ENCODE measurements at regions not wholly inside any gene's neighbourhood (a gene's known extent, or its start where the extent isn't known, plus 50 kb on each side); places are given as distances from the start of the nearest gene placed in this dataset.

DNA sequence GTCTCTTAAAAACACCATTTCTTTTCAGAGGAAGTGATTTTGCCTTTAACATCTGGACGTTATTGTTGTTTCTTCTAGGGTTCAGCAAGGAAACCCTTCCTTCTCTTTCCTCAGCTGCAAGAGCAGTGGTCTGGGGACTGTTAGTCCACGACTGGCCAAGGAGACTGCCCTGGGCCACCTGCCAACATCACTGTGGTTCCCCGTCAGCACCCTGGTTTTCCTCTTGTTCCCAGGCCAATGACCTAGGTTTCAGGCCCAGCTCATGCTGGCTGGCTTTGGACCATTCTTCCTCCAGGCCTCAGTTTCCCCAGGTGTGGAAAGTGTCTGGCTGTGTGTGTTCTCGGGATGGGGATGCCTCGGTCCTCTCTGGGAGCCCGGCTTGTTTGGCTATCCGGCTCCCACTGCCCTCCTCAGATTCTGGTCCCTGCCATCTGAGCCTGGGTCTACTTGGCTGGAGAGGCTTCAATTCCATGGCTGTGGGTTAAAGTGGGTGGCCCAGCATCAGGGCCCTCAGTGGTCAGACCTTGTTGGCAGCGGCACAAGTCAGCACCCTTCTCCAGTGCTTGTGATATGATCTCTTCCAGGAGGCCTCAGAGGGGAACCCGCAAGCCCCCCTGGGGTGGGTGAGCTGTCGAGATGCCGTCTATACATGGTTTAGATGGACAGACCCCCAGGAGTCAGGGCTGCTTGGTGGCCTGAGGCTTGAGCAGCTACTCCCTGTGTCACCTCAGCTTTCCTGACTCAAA is 234.3 kb upstream of the HS6ST1 start (continued):
- TF ChIP-seq, protein P1, sequence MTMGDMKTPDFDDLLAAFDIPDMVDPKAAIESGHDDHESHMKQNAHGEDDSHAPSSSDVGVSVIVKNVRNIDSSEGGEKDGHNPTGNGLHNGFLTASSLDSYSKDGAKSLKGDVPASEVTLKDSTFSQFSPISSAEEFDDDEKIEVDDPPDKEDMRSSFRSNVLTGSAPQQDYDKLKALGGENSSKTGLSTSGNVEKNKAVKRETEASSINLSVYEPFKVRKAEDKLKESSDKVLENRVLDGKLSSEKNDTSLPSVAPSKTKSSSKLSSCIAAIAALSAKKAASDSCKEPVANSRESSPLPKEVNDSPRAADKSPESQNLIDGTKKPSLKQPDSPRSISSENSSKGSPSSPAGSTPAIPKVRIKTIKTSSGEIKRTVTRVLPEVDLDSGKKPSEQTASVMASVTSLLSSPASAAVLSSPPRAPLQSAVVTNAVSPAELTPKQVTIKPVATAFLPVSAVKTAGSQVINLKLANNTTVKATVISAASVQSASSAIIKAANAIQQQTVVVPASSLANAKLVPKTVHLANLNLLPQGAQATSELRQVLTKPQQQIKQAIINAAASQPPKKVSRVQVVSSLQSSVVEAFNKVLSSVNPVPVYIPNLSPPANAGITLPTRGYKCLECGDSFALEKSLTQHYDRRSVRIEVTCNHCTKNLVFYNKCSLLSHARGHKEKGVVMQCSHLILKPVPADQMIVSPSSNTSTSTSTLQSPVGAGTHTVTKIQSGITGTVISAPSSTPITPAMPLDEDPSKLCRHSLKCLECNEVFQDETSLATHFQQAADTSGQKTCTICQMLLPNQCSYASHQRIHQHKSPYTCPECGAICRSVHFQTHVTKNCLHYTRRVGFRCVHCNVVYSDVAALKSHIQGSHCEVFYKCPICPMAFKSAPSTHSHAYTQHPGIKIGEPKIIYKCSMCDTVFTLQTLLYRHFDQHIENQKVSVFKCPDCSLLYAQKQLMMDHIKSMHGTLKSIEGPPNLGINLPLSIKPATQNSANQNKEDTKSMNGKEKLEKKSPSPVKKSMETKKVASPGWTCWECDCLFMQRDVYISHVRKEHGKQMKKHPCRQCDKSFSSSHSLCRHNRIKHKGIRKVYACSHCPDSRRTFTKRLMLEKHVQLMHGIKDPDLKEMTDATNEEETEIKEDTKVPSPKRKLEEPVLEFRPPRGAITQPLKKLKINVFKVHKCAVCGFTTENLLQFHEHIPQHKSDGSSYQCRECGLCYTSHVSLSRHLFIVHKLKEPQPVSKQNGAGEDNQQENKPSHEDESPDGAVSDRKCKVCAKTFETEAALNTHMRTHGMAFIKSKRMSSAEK (CRISPR knock-in tag; IDR thresholded peaks at IDR 0.05; ENCODE audit: borderline replicate concordance): no peak

DNA sequence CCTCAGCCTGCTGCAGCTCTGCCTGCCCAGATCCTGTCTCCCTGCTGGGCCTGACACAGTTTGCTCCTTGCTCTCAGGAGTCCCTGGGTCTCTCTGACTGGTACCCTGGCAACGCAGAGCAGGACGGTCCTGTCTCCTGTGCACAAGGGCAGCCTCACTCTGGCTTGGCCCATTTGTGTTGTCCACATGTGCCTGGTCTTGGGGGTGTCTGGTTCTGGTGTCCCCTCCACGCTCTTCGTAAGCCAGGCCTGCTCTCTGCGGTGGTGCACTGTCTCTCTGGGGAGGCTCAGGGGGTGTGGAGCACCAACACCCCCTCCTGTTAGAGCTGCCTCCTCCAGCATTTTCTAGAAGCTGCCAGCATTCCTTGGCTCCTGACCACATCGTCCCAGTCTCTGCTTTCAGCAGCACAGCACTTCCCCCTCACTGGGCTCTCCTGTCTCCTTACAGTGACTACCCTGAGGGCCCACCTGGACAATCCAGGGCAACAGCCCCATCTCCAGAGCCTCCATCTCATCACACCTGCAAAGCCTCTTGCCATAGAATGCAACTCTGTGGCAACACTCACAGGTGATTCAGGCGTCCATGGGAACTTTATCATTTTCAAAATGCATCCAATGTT is 235.6 kb upstream of the HS6ST1 start:
- no peak for ATAC-seq
- peaks cover 5% of the 10 kb centered on the region for H3K9me3 Mint-ChIP-seq
- H3K27me3 Mint-ChIP-seq (ENCODE audit: low read depth): no peaks in the 10 kb centered on the region; the same call in 1 of the 2 replicates
- DNase-seq (ENCODE audit: low spot score): no peak
- no peak overlapping the region for H3K27ac Mint-ChIP-seq
- peaks cover 19% of the 10 kb centered on the region for H3K4me1 Mint-ChIP-seq
- CTCF ChIA-PET: no interaction called here
- TF ChIP-seq, protein P2, sequence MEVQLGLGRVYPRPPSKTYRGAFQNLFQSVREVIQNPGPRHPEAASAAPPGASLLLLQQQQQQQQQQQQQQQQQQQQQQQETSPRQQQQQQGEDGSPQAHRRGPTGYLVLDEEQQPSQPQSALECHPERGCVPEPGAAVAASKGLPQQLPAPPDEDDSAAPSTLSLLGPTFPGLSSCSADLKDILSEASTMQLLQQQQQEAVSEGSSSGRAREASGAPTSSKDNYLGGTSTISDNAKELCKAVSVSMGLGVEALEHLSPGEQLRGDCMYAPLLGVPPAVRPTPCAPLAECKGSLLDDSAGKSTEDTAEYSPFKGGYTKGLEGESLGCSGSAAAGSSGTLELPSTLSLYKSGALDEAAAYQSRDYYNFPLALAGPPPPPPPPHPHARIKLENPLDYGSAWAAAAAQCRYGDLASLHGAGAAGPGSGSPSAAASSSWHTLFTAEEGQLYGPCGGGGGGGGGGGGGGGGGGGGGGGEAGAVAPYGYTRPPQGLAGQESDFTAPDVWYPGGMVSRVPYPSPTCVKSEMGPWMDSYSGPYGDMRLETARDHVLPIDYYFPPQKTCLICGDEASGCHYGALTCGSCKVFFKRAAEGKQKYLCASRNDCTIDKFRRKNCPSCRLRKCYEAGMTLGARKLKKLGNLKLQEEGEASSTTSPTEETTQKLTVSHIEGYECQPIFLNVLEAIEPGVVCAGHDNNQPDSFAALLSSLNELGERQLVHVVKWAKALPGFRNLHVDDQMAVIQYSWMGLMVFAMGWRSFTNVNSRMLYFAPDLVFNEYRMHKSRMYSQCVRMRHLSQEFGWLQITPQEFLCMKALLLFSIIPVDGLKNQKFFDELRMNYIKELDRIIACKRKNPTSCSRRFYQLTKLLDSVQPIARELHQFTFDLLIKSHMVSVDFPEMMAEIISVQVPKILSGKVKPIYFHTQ (CRISPR knock-in tag; IDR thresholded peaks at IDR 0.05): no peak
- no peak overlapping the region for H3K4me3 Mint-ChIP-seq
- H3K36me3 Mint-ChIP-seq: no peaks in the 10 kb centered on the region
- POLR2A ChIA-PET: no interaction called here

DNA sequence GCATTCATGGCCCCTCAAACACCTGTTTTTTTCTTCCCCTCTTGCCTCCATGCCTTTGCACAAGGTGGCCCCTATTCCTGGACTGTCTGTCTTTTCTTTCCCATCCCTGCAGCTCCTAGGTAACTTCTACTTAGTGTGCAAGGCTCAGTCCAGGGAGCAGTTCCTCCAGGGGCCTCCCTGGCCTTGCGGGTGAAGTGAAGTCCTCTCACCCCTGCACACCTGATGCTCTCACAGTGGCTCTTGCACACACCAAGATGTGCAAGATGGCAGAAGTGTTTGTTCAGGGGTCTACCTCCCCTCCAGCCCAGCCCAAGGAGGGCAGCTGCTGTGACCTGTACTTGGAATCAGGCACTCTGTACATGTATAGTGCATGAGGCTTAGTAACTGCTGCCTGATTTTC is 236.8 kb upstream of the HS6ST1 start:
- Mint-ChIP-seq H3K9me3 (peaks cover 5% of the 10 kb centered on the region), H3K4me1 (peaks cover 10% of the 10 kb centered on the region), H3K27me3 (ENCODE audit: low read depth) (no peaks in the 10 kb centered on the region; the same call in 1 of the 2 replicates), H3K27ac (no peak overlapping the region), H3K4me3 (no peak overlapping the region), H3K36me3 (no peaks in the 10 kb centered on the region)
- no peak for ATAC-seq
- POLR2A ChIA-PET: no interaction called here
- CTCF ChIA-PET: no interaction called here
- TF ChIP-seq, protein P3, sequence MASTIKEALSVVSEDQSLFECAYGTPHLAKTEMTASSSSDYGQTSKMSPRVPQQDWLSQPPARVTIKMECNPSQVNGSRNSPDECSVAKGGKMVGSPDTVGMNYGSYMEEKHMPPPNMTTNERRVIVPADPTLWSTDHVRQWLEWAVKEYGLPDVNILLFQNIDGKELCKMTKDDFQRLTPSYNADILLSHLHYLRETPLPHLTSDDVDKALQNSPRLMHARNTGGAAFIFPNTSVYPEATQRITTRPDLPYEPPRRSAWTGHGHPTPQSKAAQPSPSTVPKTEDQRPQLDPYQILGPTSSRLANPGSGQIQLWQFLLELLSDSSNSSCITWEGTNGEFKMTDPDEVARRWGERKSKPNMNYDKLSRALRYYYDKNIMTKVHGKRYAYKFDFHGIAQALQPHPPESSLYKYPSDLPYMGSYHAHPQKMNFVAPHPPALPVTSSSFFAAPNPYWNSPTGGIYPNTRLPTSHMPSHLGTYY (CRISPR knock-in tag; IDR thresholded peaks at IDR 0.05): no peak
- TF ChIP-seq ZNF263 (CRISPR knock-in tag; IDR thresholded peaks at IDR 0.05; ENCODE audit: low read depth): no peak
- no peak for DNase-seq (ENCODE audit: low spot score)

DNA sequence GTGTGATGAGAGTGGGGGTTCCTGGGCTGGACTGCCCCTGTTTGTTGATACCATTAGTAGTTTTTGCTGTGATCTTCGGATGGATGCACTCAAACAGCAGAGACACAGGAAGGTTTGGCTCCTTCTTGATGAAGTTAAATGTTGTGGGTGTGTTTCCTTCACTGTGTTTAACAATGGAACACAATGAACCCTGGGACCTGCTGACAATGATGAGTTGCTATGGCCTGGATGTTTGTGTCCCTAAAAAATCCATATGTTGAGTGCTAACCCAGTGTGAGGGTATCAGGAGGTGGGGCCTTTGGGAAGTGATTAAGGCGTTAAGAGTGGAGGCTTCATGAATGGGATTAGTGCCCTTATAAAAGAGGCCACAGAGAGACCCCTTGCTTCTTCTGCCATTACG is 237.4 kb upstream of the HS6ST1 start:
- DNase-seq (ENCODE audit: low spot score) (no peak), ATAC-seq (no peak)
- ChIA-PET CTCF (no interaction called here), POLR2A (no interaction called here)
- Mint-ChIP-seq H3K27me3 (ENCODE audit: low read depth) (no peaks in the 10 kb centered on the region; the same call in 1 of the 2 replicates), H3K27ac (no peak overlapping the region), H3K4me3 (no peak overlapping the region), H3K4me1 (peaks cover 7% of the 10 kb centered on the region; the same call in 1 of the 2 replicates), H3K9me3 (peaks cover 5% of the 10 kb centered on the region), H3K36me3 (no peaks in the 10 kb centered on the region)
- TF ChIP-seq, protein P4, sequence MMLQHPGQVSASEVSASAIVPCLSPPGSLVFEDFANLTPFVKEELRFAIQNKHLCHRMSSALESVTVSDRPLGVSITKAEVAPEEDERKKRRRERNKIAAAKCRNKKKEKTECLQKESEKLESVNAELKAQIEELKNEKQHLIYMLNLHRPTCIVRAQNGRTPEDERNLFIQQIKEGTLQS (CRISPR knock-in tag; conservative IDR thresholded peaks at IDR 0.05): no peak
- no peak for TF ChIP-seq SP1 (CRISPR knock-in tag; conservative IDR thresholded peaks at IDR 0.05)
- no peak for TF ChIP-seq ESRRA (CRISPR knock-in tag; IDR thresholded peaks at IDR 0.05; ENCODE audit: borderline replicate concordance)
- TF ChIP-seq, protein P5, sequence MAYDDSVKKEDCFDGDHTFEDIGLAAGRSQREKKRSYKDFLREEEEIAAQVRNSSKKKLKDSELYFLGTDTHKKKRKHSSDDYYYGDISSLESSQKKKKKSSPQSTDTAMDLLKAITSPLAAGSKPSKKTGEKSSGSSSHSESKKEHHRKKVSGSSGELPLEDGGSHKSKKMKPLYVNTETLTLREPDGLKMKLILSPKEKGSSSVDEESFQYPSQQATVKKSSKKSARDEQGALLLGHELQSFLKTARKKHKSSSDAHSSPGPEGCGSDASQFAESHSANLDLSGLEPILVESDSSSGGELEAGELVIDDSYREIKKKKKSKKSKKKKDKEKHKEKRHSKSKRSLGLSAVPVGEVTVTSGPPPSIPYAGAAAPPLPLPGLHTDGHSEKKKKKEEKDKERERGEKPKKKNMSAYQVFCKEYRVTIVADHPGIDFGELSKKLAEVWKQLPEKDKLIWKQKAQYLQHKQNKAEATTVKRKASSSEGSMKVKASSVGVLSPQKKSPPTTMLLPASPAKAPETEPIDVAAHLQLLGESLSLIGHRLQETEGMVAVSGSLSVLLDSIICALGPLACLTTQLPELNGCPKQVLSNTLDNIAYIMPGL (CRISPR knock-in tag; IDR thresholded peaks at IDR 0.05): no peak
- TF ChIP-seq SMAD4 (CRISPR knock-in tag; IDR thresholded peaks at IDR 0.05): no peak
- no peak for TF ChIP-seq ELF4 (CRISPR knock-in tag; IDR thresholded peaks at IDR 0.05; ENCODE audit: low read depth)
- TF ChIP-seq NR3C1 (CRISPR knock-in tag; conservative IDR thresholded peaks at IDR 0.05; ENCODE audit: low read depth): no peak
- TF ChIP-seq, protein P2 (CRISPR knock-in tag; IDR thresholded peaks at IDR 0.05): no peak
- TF ChIP-seq ZNF121 (CRISPR knock-in tag; IDR thresholded peaks at IDR 0.05): no peak
